Endodermal cell (in vitro differentiated cells): ENCODE measurements at regions not wholly inside any gene's neighbourhood (a gene's known extent, or its start where the extent isn't known, plus 50 kb on each side); places are given as distances from the start of the nearest gene placed in this dataset.

Experiments used
- DNase-seq: peaks from one replicate; pipeline ENCODE4 v3.0.0-alpha.2; 2017
- H3K27ac ChIP-seq: 2 replicates; pipeline ENCODE4 v1.5.1; 2013; ENCODE audit warnings: mild to moderate bottlenecking, low read depth, low read length, moderate library complexity
- H3K27me3 ChIP-seq: 2 replicates; pipeline ENCODE4 v1.6.1; 2013; ENCODE audit warnings: mild to moderate bottlenecking, low read length, moderate library complexity; ENCODE audit not compliant: insufficient read depth, control insufficient read depth, poor library complexity, severe bottlenecking
- H3K36me3 ChIP-seq: 2 replicates; pipeline ENCODE4 v1.7.0; 2013; ENCODE audit warnings: mild to moderate bottlenecking, low read length, moderate library complexity; ENCODE audit not compliant: control insufficient read depth, insufficient read depth
- H3K4me1 ChIP-seq: one replicate; pipeline ENCODE4 v1.7.0; 2013; ENCODE audit warnings: low read length; ENCODE audit not compliant: control insufficient read depth, insufficient read depth
- H3K4me3 ChIP-seq: 2 replicates; pipeline ENCODE4 v1.5.1; 2013; ENCODE audit warnings: mild to moderate bottlenecking, low read length, moderate library complexity
- H3K9ac ChIP-seq: 2 replicates; pipeline ENCODE4 v1.6.1; 2013; ENCODE audit warnings: mild to moderate bottlenecking, low read length, moderate library complexity; ENCODE audit not compliant: poor library complexity, severe bottlenecking; ENCODE audit errors: extremely low read depth
- H3K9me3 ChIP-seq: 2 replicates; pipeline ENCODE4 v1.6.1; 2013; ENCODE audit warnings: mild to moderate bottlenecking, low read length, moderate library complexity; ENCODE audit not compliant: control insufficient read depth
- H3K27ac Mint-ChIP-seq: 2 replicates; pipeline ENCODE4 v1.8.0; 2020; ENCODE audit warnings: mixed read lengths
- H3K27me3 Mint-ChIP-seq: 2 replicates; pipeline ENCODE4 v1.8.0; 2021; ENCODE audit warnings: mild to moderate bottlenecking, mixed read lengths; ENCODE audit not compliant: insufficient read depth
- H3K36me3 Mint-ChIP-seq: 2 replicates; pipeline ENCODE4 v1.8.0; 2020; ENCODE audit warnings: low read depth, mixed read lengths
- H3K4me1 Mint-ChIP-seq: 2 replicates; pipeline ENCODE4 v1.8.0; 2020; ENCODE audit warnings: mixed read lengths
- H3K4me3 Mint-ChIP-seq: 2 replicates; pipeline ENCODE4 v1.8.0; 2020; ENCODE audit warnings: mild to moderate bottlenecking, moderate library complexity, mixed read lengths
- H3K9me3 Mint-ChIP-seq: 2 replicates; pipeline ENCODE4 v1.8.0; 2020; ENCODE audit warnings: mild to moderate bottlenecking, mixed read lengths
- CTCF ChIP-seq: fragments of 200-600 bp; sonication (generic); conservative IDR thresholded peaks from 2 replicates; pipeline ENCODE4 v1.5.0; 2021; ENCODE audit warnings: antibody characterized with exemption, mild to moderate bottlenecking
- WGBS, 2 experiments: methylation state at CpG; one replicate each; pipeline versions ENCODE4 v1.1.5 to v1.1.7; 2013; ENCODE audit warnings: missing lambda C conversion rate in 2 of 2, mixed read lengths in 1 of 2; ENCODE audit not compliant: insufficient coverage in 1 of 2, insufficient read length in 1 of 2; 5-methylcytosine and 5-hydroxymethylcytosine counted together

GRCh38 chr19:28884786-28885476, 328.0 kb downstream of the UQCRFS1 start:
- Mint-ChIP-seq H3K27me3 (peaks cover 53% of the 10 kb centered on the region), H3K4me3 (no peak overlapping the region), H3K36me3 (no peaks in the 10 kb centered on the region), H3K27ac (no peak overlapping the region), H3K4me1 (peaks cover 26% of the 10 kb centered on the region), H3K9me3 (no peaks in the 10 kb centered on the region)
- no peak for TF ChIP-seq CTCF
- Histone ChIP-seq H3K36me3 (no peaks in the 10 kb centered on the region), H3K9ac (no peak overlapping the region), H3K4me1 (peaks cover 24% of the 10 kb centered on the region), H3K4me3 (no peak overlapping the region), H3K27ac (no peak overlapping the region), H3K9me3 (no peaks in the 10 kb centered on the region), H3K27me3 (peaks cover 4% of the 10 kb centered on the region)
- DNase-seq: peak; percentile 64
- 57 to 81% methylated on average over 5 to 12 of the region's 12 CpGs for WGBS, 2 experiments

GRCh38 chr19:28883241-28883693, 329.7 kb downstream of the UQCRFS1 start:
- Histone ChIP-seq H3K9me3 (no peaks in the 10 kb centered on the region), H3K27me3 (peaks cover 13% of the 10 kb centered on the region), H3K27ac (no peak overlapping the region), H3K4me3 (peak overlapping the region; percentile 41), H3K36me3 (no peaks in the 10 kb centered on the region), H3K4me1 (peaks cover 24% of the 10 kb centered on the region), H3K9ac (no peak overlapping the region)
- H3K27me3 Mint-ChIP-seq: peaks cover 57% of the 10 kb centered on the region
- H3K4me1 Mint-ChIP-seq: peaks cover 29% of the 10 kb centered on the region
- H3K4me3 Mint-ChIP-seq: no peak overlapping the region
- H3K36me3 Mint-ChIP-seq: no peaks in the 10 kb centered on the region
- peak; percentile 65 for DNase-seq
- H3K9me3 Mint-ChIP-seq: no peaks in the 10 kb centered on the region
- 40 to 52% methylated on average over 4 to 9 of the region's 9 CpGs for WGBS, 2 experiments
- no peak for TF ChIP-seq CTCF
- peak overlapping the region; percentile 45 for H3K27ac Mint-ChIP-seq

- WGBS, 2 experiments: 55 to 83% methylated on average over 1 to 6 of the region's 6 CpGs
- no peaks in the 10 kb centered on the region for H3K36me3 Mint-ChIP-seq
- H3K4me3 ChIP-seq: peak overlapping the region; percentile 41
- peaks cover 24% of the 10 kb centered on the region for H3K4me1 ChIP-seq
- H3K27ac ChIP-seq: no peak overlapping the region
- DNase-seq: peak; percentile 51
- H3K36me3 ChIP-seq: no peaks in the 10 kb centered on the region
- H3K27me3 ChIP-seq: peaks cover 17% of the 10 kb centered on the region
- H3K4me3 Mint-ChIP-seq: no peak overlapping the region
- no peaks in the 10 kb centered on the region for H3K9me3 ChIP-seq
- no peaks in the 10 kb centered on the region for H3K9me3 Mint-ChIP-seq
- H3K27me3 Mint-ChIP-seq: peaks cover 62% of the 10 kb centered on the region
- H3K4me1 Mint-ChIP-seq: peaks cover 29% of the 10 kb centered on the region
- peak overlapping the region; percentile 45 for H3K27ac Mint-ChIP-seq
- no peak for TF ChIP-seq CTCF
- H3K9ac ChIP-seq: no peak overlapping the region
Observed at GRCh38 chr19:28882818-28883217, 330.1 kb downstream of the UQCRFS1 start.
